Astrocyte of the cerebellum (primary cell): ENCODE measurements at regions not wholly inside any gene's neighbourhood (a gene's known extent, or its start where the extent isn't known, plus 50 kb on each side); places are given as distances from the start of the nearest gene placed in this dataset.

Source experiments
- DNase-seq: peaks from one replicate; pipeline ENCODE4 v3.0.0-alpha.2; 2011; ENCODE audit warnings: low read depth
- H3K4me3 ChIP-seq: 2 replicates; pipeline ENCODE4 v1.5.1; 2011; ENCODE audit warnings: mild to moderate bottlenecking, low read depth, low read length, moderate library complexity
- CTCF ChIP-seq: IDR thresholded peaks from 2 replicates; pipeline ENCODE4 v1.5.1; 2012; ENCODE audit warnings: low read length, low read depth, moderate library complexity, mild to moderate bottlenecking; ENCODE audit errors: missing control alignments
- in situ Hi-C: cut with HindIII; loops from 2 replicates; pipeline ENCODE4 v1.10.0; 2017; ENCODE audit warnings: low sequenced_read_pairs

GRCh38 chr11:128398517-128399250, 188.7 kb downstream of the ETS1 start:
- in situ Hi-C loops, result no loop called here
- no peak overlapping the region for H3K4me3 ChIP-seq
- no peak for TF ChIP-seq CTCF
- no peak for DNase-seq

GRCh38 chr11:128397362-128397761, 190.0 kb downstream of the ETS1 start:
- DNase-seq, result no peak
- no peak for TF ChIP-seq CTCF
- no peak overlapping the region for H3K4me3 ChIP-seq
- in situ Hi-C loops, result no loop called here

- DNase-seq, result no peak
- TF ChIP-seq CTCF, result no peak
- H3K4me3 ChIP-seq, result no peak overlapping the region
- in situ Hi-C loops, result no loop called here
These were observed 192.8 kb downstream of the ETS1 start for GRCh38 chr11:128394431-128395089.

DNA sequence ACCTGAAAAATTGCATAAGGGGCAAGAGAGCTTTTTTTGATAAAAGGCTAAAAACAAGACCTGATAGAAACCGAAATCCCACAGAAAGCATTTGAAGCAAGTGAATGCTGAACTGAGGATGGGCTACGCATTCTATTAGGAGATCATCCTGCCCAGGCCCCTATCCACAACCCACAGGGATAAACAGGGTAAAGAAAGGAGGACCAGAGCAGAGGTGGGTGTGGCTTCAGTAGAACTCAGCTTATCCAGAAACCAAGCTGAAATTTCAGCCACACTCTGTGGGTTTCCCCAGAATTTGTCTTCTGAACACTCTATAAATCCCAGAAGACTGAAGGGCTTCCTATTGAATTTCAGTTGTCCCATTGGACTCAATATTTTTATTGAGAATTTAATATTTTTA, 195.1 kb downstream of the ETS1 start:
- H3K4me3 ChIP-seq, result no peak overlapping the region
- DNase-seq, result no peak
- in situ Hi-C loops, result no loop called here
- no peak for TF ChIP-seq CTCF

GRCh38 chr11:128391811-128392210, 195.5 kb downstream of the ETS1 start:
- H3K4me3 ChIP-seq, result no peak overlapping the region
- in situ Hi-C loops, result no loop called here
- TF ChIP-seq CTCF, result no peak
- no peak for DNase-seq

GRCh38 chr11:128390246-128390645, 197.1 kb downstream of the ETS1 start:
- no peak for DNase-seq
- no peak overlapping the region for H3K4me3 ChIP-seq
- no peak for TF ChIP-seq CTCF
- in situ Hi-C loops, result no loop called here
